HL-60/S4 (cell line): ENCODE measurements at regions not wholly inside any gene's neighbourhood (a gene's known extent, or its start where the extent isn't known, plus 50 kb on each side); places are given as distances from the start of the nearest gene placed in this dataset.
"Not testable (repeated sequence)": the region's sequence is repeated elsewhere in the genome, so short reads cannot be mapped to it uniquely, and the experiment has no call there.

Experiments used
- in situ Hi-C: fragments of 300-500 bp; cut with MboI; formaldehyde crosslinking; loops from 2 replicates; pipeline ENCODE4 v1.14.3; 2022; ENCODE audit warnings: low sequenced_read_pairs

GRCh38 chr4:57305836-57306235, 195.7 kb upstream of the IGFBP7 start:
- in situ Hi-C loops: no loop called here

GRCh38 chr4:57303012-57303751, 193.0 kb upstream of the IGFBP7 start:
- in situ Hi-C loops: no loop called here

- in situ Hi-C loops: not testable (repeated sequence)
These were observed 190.1 kb upstream of the IGFBP7 start for GRCh38 chr4:57300300-57300699.

- in situ Hi-C loops: no loop called here
These were observed 181.7 kb upstream of the IGFBP7 start for GRCh38 chr4:57291911-57292310.

- in situ Hi-C loops: no loop called here
These were observed 177.8 kb upstream of the IGFBP7 start for GRCh38 chr4:57287687-57288604.

- in situ Hi-C loops: no loop called here
These were observed 172.7 kb upstream of the IGFBP7 start for GRCh38 chr4:57282933-57283310.

- in situ Hi-C loops: no loop called here
These were observed 170.3 kb upstream of the IGFBP7 start for GRCh38 chr4:57280481-57280880.

- in situ Hi-C loops: no loop called here
These were observed 168.6 kb upstream of the IGFBP7 start for GRCh38 chr4:57278780-57279179.

GRCh38 chr4:57274082-57274481, 163.9 kb upstream of the IGFBP7 start:
- in situ Hi-C loops: loop anchor here (25.0 kb wide), 1 partner anchor 112 kb away; no protein-coding TSS in a partner anchor

GRCh38 chr4:57270346-57270745, 160.2 kb upstream of the IGFBP7 start:
- in situ Hi-C loops: loop anchor here (25.0 kb wide), 1 partner anchor 108 kb away; no protein-coding TSS in a partner anchor

- in situ Hi-C loops: loop anchor here (25.0 kb wide), 1 partner anchor 104 kb away; no protein-coding TSS in a partner anchor
These were observed 155.8 kb upstream of the IGFBP7 start for GRCh38 chr4:57265831-57266582.

GRCh38 chr4:57254754-57255153, 144.6 kb upstream of the IGFBP7 start:
- in situ Hi-C loops: loop anchor here (25.0 kb wide), 1 partner anchor 92 kb away; no protein-coding TSS in a partner anchor

GRCh38 chr4:57249083-57249482, 138.9 kb upstream of the IGFBP7 start:
- in situ Hi-C loops: no loop called here

GRCh38 chr4:57243076-57243475, 132.9 kb upstream of the IGFBP7 start:
- in situ Hi-C loops: no loop called here

GRCh38 chr4:57234252-57234775, 124.1 kb upstream of the IGFBP7 start:
- in situ Hi-C loops: no loop called here

- in situ Hi-C loops: no loop called here
These were observed 123.2 kb upstream of the IGFBP7 start for GRCh38 chr4:57233386-57233785.

- in situ Hi-C loops: no loop called here
These were observed 121.6 kb upstream of the IGFBP7 start for GRCh38 chr4:57231781-57232180.

- in situ Hi-C loops: no loop called here
These were observed 110.5 kb upstream of the IGFBP7 start for GRCh38 chr4:57220734-57221133.

GRCh38 chr4:57220172-57220571, 110.0 kb upstream of the IGFBP7 start:
- in situ Hi-C loops: no loop called here

- in situ Hi-C loops: no loop called here
These were observed 109.2 kb upstream of the IGFBP7 start for GRCh38 chr4:57219431-57219830.
